GM20000 (cell line): ENCODE measurements at regions not wholly inside any gene's neighbourhood (a gene's known extent, or its start where the extent isn't known, plus 50 kb on each side); places are given as distances from the start of the nearest gene placed in this dataset.
"Not testable (repeated sequence)": the region's sequence is repeated elsewhere in the genome, so short reads cannot be mapped to it uniquely, and the experiment has no call there.

Experiments
- DNase-seq: peaks from one replicate; pipeline ENCODE4 v3.0.0; 2012; ENCODE audit warnings: low spot score
- TF ChIP-seq, protein P1 (sequence below): IDR thresholded peaks from 2 replicates; pipeline ENCODE4 v1.5.1; 2012; ENCODE audit warnings: mild to moderate bottlenecking, control low read depth; ENCODE audit errors: extremely low read depth, missing control alignments

DNA sequence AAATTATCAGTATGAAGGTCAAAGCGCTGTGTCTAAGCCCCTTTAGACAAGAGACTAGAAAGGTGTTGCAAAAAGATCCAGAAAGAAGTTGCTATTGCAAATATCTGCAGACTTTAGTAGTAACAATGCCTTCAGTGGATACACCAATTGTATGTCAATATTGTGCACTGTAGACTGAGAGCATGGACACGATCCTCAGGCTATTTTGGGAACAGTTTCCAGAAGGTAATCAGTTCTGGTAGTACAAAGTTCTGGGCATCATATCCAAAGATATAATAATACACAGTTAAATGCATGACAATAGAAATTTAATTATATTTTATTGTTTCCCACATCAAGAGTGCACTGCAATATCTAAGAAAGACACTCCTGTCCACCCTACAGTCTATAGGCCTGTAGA lies 84.1 kb upstream of the LUZP2 start:
- TF ChIP-seq, protein P1, sequence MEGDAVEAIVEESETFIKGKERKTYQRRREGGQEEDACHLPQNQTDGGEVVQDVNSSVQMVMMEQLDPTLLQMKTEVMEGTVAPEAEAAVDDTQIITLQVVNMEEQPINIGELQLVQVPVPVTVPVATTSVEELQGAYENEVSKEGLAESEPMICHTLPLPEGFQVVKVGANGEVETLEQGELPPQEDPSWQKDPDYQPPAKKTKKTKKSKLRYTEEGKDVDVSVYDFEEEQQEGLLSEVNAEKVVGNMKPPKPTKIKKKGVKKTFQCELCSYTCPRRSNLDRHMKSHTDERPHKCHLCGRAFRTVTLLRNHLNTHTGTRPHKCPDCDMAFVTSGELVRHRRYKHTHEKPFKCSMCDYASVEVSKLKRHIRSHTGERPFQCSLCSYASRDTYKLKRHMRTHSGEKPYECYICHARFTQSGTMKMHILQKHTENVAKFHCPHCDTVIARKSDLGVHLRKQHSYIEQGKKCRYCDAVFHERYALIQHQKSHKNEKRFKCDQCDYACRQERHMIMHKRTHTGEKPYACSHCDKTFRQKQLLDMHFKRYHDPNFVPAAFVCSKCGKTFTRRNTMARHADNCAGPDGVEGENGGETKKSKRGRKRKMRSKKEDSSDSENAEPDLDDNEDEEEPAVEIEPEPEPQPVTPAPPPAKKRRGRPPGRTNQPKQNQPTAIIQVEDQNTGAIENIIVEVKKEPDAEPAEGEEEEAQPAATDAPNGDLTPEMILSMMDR: no peak
- DNase-seq: no peak

DNA sequence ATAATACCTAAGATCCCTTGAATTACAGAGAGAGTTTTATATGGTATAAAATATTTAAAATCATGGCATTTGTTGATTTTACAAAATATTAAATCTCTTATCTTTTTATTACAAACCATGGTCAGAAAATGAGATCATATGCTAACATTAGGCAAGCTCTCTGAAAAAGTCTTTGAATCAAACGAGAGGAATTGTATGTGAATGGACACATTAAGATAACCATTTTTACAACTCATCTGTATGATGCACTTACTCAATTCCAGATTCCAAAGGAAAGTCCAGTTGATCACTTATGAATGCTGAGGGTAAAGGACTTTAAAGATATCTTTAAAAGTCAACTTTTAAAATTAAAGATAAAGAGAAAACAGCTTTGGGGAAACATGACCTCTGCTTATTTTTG lies 83.5 kb upstream of the LUZP2 start:
- TF ChIP-seq, protein P1: no peak
- no peak for DNase-seq

DNA sequence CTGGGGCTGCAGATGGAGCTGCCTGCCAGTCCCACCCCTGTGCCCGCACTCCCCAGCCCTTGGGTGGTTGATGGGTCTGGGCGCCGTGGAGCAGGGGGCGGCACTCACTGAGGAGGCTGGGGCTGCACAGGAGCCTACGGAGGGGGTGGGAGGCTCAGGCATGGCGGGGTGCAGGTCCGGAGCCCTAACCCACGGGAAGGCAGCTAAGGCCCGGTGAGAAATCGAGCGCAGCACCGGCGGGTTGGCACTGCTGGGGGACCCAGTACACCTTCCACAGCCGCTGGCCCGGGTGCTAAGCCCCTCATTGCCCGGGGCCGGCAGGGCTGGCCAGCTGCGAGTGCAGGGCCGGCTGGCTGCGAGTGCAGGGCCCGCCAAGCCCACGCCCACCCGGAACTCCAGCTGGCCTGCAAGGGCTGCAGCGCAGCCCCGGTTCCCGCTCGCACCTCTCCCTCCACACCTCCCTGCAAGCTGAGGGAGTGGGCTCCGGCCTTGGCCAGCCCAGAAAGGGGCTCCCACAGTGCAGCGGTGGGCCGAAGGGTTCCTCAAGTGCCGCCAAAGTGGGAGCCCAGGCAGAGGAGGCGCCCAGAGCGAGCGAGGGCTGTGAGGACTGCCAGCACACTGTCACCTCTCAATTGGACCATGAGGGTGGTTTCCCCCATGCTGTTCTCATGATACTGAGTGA lies 80.8 kb upstream of the LUZP2 start:
- DNase-seq: not testable (repeated sequence)

DNA sequence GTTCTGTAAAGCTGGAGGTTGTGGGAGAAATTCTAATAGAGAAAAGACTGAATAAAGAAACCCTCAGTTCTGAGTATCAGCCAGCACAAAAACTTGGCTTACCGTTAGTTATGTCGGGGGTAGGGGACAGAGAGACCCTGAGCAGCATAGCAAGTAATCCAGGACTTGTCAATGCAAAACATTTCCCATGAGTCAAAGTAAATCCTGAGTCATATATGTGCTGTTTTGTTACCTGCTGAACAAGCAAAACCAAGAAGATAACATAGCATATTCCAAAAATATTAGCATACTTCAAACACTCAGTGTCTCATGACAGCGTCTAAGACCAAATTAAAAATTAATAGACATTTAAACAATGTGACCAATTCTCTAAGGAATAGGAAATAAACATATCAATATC lies 75.1 kb upstream of the LUZP2 start:
- no peak for DNase-seq
- TF ChIP-seq, protein P1: no peak

DNA sequence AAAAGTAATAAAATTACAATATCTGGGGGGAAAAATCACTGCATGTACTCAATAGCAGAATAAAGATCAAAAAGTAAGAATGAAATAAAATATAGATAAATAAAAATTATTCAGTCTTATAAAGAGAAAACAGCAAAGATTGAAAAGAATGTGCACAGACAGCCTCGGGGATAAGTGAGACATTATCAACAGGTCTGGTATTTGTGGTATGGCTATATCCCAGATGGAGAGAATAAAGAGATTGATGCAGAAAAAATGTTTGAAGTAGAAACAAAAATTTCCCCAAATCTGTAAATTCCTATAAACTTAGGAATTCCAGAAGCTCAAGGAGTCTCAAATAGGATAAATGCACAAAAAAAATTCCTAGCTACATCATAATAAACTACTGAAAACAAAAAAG lies 74.5 kb upstream of the LUZP2 start:
- no peak for DNase-seq
- TF ChIP-seq, protein P1: no peak

DNA sequence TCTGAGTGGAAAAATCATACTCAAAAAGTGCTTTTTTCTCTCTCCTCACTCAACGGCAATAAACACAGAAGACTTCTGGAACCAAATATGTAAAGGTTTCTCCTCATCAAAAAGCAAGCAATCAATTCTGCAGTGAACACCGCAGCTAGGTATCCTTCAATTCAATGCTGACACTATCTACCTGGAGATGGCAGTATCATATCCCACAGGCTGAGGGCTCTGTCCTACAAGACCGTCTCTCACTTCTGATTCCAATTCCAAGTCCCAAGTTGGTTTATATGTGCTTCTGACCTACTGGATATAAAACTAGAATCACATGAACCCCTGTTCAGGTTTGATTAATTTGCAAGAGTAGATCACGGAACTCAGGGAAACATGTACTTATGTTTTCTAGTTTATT lies 59.7 kb upstream of the LUZP2 start:
- TF ChIP-seq, protein P1: no peak

More for the DNA sequence above, 59.7 kb upstream of the LUZP2 start:
- DNase-seq: no peak
